Mesendoderm (in vitro differentiated cells): ENCODE measurements at regions not wholly inside any gene's neighbourhood (a gene's known extent, or its start where the extent isn't known, plus 50 kb on each side); places are given as distances from the start of the nearest gene placed in this dataset.

Experiments used
- DNase-seq: peaks from one replicate; pipeline ENCODE4 v3.0.0; 2013
- H2AK5ac ChIP-seq: 2 replicates; pipeline ENCODE4 v1.6.1; 2013; ENCODE audit warnings: low read length, inconsistent platforms
- H2BK120ac ChIP-seq: 2 replicates; pipeline ENCODE4 v1.6.1; 2013; ENCODE audit warnings: low read depth, mild to moderate bottlenecking, low read length, moderate library complexity, mixed read lengths
- H2BK15ac ChIP-seq: replicated peaks from 2 replicates; pipeline ENCODE4 v1.6.1; 2013; ENCODE audit warnings: low read depth, mild to moderate bottlenecking, moderate library complexity
- H2BK5ac ChIP-seq: 2 replicates; pipeline ENCODE4 v1.6.1; 2013; ENCODE audit warnings: low read length, inconsistent platforms
- H3K18ac ChIP-seq: 2 replicates; pipeline ENCODE4 v1.6.1; 2013; ENCODE audit warnings: mild to moderate bottlenecking, low read length, mixed read lengths
- H3K23ac ChIP-seq: one replicate; pipeline ENCODE4 v1.6.1; 2013; ENCODE audit warnings: low read length
- H3K27ac ChIP-seq: 2 replicates; pipeline ENCODE4 v1.5.1; 2013; ENCODE audit warnings: low read depth, mild to moderate bottlenecking, inconsistent platforms, low read length, moderate library complexity
- H3K27me3 ChIP-seq: 2 replicates; pipeline ENCODE4 v1.6.1; 2013; ENCODE audit warnings: low read length, control low read depth, mild to moderate bottlenecking, inconsistent platforms; ENCODE audit not compliant: insufficient read depth, poor library complexity
- H3K36me3 ChIP-seq: 2 replicates; pipeline ENCODE4 v1.6.1; 2013; ENCODE audit warnings: low read length, inconsistent platforms; ENCODE audit not compliant: control insufficient read depth, insufficient read depth
- H3K4ac ChIP-seq: one replicate; pipeline ENCODE4 v1.6.1; 2013; ENCODE audit warnings: low read depth, mild to moderate bottlenecking, low read length, moderate library complexity
- H3K4me1 ChIP-seq: 2 replicates; pipeline ENCODE4 v1.6.1; 2013; ENCODE audit warnings: low read depth, low read length, inconsistent platforms; ENCODE audit not compliant: control insufficient read depth
- H3K4me2 ChIP-seq: 2 replicates; pipeline ENCODE4 v1.6.1; 2013; ENCODE audit warnings: low read length
- H3K4me3 ChIP-seq: 2 replicates; pipeline ENCODE4 v1.5.1; 2013; ENCODE audit warnings: mild to moderate bottlenecking, low read length
- H3K56ac ChIP-seq: one replicate; pipeline ENCODE4 v1.6.1; 2013; ENCODE audit warnings: low read length
- H3K79me1 ChIP-seq: 2 replicates; pipeline ENCODE4 v1.6.1; 2013; ENCODE audit warnings: low read length, inconsistent platforms
- H3K79me2 ChIP-seq: 2 replicates; pipeline ENCODE4 v1.6.1; 2013; ENCODE audit warnings: mild to moderate bottlenecking, low read length; ENCODE audit not compliant: control insufficient read depth, insufficient read depth
- H3K9ac ChIP-seq: 2 replicates; pipeline ENCODE4 v1.6.1; 2013; ENCODE audit warnings: low read length, inconsistent platforms
- H4K5ac ChIP-seq: one replicate; pipeline ENCODE4 v1.6.1; 2013; ENCODE audit warnings: low read length
- H4K8ac ChIP-seq: one replicate; pipeline ENCODE4 v1.6.1; 2013; ENCODE audit warnings: low read depth, mild to moderate bottlenecking, control low read depth, low read length, moderate library complexity
- WGBS: extraction: QIAGEN DNeasy Blood & Tissue Kit; methylation state at CpG from one replicate; pipeline ENCODE4 v1.1.7; 2013; ENCODE audit warnings: low lambda C conversion rate, missing lambda C conversion rate; ENCODE audit not compliant: insufficient coverage; ENCODE audit errors: extremely low coverage; 5-methylcytosine and 5-hydroxymethylcytosine counted together

DNA sequence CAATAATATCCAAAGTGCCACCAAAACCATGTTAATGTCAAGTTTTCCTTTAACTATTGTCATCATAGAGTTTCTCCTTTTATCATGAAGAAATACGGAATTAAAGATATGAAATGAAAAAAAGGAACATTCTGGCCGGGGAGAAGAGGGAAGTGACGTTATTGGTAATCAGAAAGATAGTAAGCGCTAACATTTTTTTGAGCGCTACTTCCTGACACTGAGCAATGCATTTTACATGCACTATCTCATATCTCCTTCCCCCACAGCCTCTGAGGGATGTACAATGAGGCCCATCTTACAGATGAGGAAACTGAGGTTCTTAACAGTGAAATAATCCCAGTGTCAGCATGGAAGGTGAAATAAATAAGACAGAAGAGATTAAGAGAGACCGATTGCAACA, 410.9 kb downstream of the SOX9 start:
- no peak overlapping the region for H3K18ac ChIP-seq
- H4K8ac ChIP-seq: no peak overlapping the region
- WGBS: no CpG with 5 or more reads among the region's 6 CpGs
- H3K4me3 ChIP-seq: no peak overlapping the region
- H2BK5ac ChIP-seq: no peak overlapping the region
- H3K4me1 ChIP-seq: no peaks in the 10 kb centered on the region
- no peaks in the 10 kb centered on the region for H3K36me3 ChIP-seq
- no peak overlapping the region for H2BK15ac ChIP-seq
- no peaks in the 10 kb centered on the region for H3K79me2 ChIP-seq
- H3K56ac ChIP-seq: no peak overlapping the region
- DNase-seq: no peak
- H2AK5ac ChIP-seq: no peak overlapping the region
- no peak overlapping the region for H3K27ac ChIP-seq
- no peak overlapping the region for H2BK120ac ChIP-seq
- H3K4ac ChIP-seq: no peak overlapping the region
- no peak overlapping the region for H3K9ac ChIP-seq
- no peak overlapping the region for H3K23ac ChIP-seq
- no peaks in the 10 kb centered on the region for H3K79me1 ChIP-seq
- no peak overlapping the region for H4K5ac ChIP-seq
- H3K27me3 ChIP-seq: no peaks in the 10 kb centered on the region
- H3K4me2 ChIP-seq: no peak overlapping the region

DNA sequence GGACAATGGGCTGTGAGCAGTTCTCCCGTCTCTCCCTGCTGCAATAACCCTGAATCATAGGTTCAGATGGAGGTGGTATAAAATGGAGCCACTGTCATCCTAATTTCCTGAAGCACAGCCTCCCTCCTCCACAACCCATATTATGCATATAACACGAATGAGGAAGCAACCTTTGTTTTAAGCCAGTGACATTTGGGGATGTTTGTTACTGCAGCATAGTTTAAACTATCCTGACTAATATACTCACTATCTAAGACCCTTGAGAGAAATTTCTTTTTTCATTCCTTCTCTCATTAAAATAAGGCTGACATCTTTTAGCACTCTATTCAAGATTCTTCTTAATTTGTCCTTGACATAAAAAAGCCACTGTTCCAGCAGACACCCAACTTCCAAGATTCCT, 413.4 kb downstream of the SOX9 start:
- Histone ChIP-seq H2BK5ac (no peak overlapping the region), H3K9ac (no peak overlapping the region), H2AK5ac (no peak overlapping the region), H3K27me3 (no peaks in the 10 kb centered on the region), H2BK15ac (no peak overlapping the region), H3K79me1 (no peaks in the 10 kb centered on the region), H3K27ac (no peak overlapping the region), H3K18ac (no peak overlapping the region), H3K56ac (no peak overlapping the region), H4K5ac (no peak overlapping the region), H3K36me3 (no peaks in the 10 kb centered on the region), H3K23ac (no peak overlapping the region), H3K4me3 (no peak overlapping the region), H3K4me1 (no peaks in the 10 kb centered on the region), H4K8ac (no peak overlapping the region), H3K4ac (no peak overlapping the region), H3K79me2 (no peaks in the 10 kb centered on the region), H2BK120ac (no peak overlapping the region), H3K4me2 (no peak overlapping the region)
- DNase-seq: no peak
- WGBS: no CpG with 5 or more reads among the region's 2 CpGs

DNA sequence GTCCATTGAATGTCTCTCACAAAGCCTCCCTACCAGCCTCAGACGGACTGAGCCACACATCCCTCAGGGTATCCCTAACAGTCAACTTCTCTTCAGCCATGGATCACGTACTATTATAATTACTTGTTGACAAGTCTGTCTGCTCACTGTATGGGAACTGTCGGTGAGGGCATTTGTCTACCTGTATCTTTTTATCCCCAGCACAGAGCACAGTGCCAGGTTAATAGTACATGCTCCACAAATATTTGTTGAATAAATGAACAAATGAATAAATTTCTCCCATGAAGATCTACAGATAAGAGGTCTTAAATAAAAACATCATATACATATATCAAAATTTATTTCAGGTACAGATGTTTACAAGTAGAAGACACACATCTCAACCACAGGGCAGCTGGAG, 414.0 kb downstream of the SOX9 start:
- Histone ChIP-seq H3K4ac (no peak overlapping the region), H3K27ac (no peak overlapping the region), H2AK5ac (no peak overlapping the region), H3K18ac (no peak overlapping the region), H3K27me3 (no peaks in the 10 kb centered on the region), H2BK15ac (no peak overlapping the region), H3K4me1 (no peaks in the 10 kb centered on the region), H3K79me1 (no peaks in the 10 kb centered on the region), H3K56ac (no peak overlapping the region), H2BK120ac (no peak overlapping the region), H3K23ac (no peak overlapping the region), H3K79me2 (no peaks in the 10 kb centered on the region), H2BK5ac (no peak overlapping the region), H3K9ac (no peak overlapping the region), H3K36me3 (no peaks in the 10 kb centered on the region), H4K8ac (no peak overlapping the region), H3K4me3 (no peak overlapping the region), H4K5ac (no peak overlapping the region), H3K4me2 (no peak overlapping the region)
- DNase-seq: no peak
- no CpG with 5 or more reads among the region's 3 CpGs for WGBS

DNA sequence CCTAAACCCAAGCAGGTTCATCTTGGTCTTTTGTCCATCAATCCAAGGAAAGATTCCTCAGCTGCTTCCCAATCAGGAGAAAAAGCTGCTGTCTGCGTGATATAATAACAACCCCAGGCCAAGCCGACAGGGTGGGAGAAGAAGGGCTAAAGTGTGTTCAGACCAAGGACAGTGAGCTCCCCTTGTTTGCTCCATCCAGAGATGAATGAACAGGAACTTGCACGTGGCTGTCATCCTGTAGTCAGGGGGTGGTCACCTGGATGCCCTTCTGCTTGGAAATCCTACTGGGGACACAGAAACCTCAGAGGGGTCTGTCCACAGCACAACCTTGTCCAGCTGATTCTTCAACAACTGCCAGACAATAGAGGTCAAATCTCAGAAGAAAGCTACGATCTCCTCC, 414.5 kb downstream of the SOX9 start:
- H3K56ac ChIP-seq: no peak overlapping the region
- H3K27me3 ChIP-seq: no peaks in the 10 kb centered on the region
- H3K36me3 ChIP-seq: no peaks in the 10 kb centered on the region
- H2AK5ac ChIP-seq: no peak overlapping the region
- H2BK5ac ChIP-seq: no peak overlapping the region
- no peak for DNase-seq
- no peak overlapping the region for H3K4ac ChIP-seq
- no peak overlapping the region for H2BK120ac ChIP-seq
- no peak overlapping the region for H3K27ac ChIP-seq
- H3K4me2 ChIP-seq: no peak overlapping the region
- H4K5ac ChIP-seq: no peak overlapping the region
- H3K18ac ChIP-seq: no peak overlapping the region
- H4K8ac ChIP-seq: no peak overlapping the region
- no peak overlapping the region for H3K4me3 ChIP-seq
- H2BK15ac ChIP-seq: no peak overlapping the region
- peaks cover 2% of the 10 kb centered on the region for H3K4me1 ChIP-seq
- WGBS: no CpG with 5 or more reads among the region's 4 CpGs
- no peak overlapping the region for H3K9ac ChIP-seq
- no peak overlapping the region for H3K23ac ChIP-seq
- H3K79me2 ChIP-seq: no peaks in the 10 kb centered on the region
- H3K79me1 ChIP-seq: no peaks in the 10 kb centered on the region

DNA sequence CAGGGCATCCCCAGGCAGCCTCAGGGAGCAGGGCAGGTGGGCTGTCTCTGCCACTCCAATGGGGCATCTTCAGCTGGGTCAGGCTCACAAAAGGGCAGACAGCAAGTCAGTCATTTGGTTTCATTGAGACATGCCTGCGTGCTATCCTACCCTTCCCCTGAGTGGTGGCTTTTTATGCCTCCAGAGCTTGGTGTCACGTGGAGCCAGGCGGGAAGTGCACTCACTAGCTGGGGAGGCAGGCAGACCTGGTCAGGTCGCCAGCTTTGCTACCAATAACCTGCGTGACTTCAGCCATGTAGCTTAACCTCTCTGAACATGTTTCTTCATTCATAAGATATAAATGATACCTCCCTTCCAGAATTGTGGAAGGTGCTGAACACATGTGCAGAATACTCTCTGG, 415.0 kb downstream of the SOX9 start:
- WGBS: no CpG with 5 or more reads among the region's 5 CpGs
- H3K36me3 ChIP-seq: no peaks in the 10 kb centered on the region
- H2BK5ac ChIP-seq: no peak overlapping the region

DNA sequence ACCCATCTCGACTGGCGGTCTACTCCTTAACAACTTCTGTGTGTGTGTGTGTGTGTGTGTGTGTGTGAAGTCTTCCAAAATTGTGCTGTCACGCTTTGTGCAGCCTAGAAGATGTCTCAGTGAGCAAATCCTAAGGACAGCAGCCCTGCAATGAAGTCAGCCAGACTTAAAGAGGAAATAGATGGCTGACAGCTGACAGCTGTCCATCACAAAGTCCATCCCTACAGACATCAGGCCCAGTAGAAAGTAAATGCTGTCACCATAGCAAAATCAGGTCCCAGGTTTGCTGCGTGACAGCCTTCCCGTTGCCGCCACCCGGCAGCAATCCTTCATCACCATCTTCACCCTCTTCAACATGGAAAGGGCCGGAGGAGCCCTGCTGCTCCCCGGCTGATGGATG, 416.0 kb downstream of the SOX9 start:
- no peak overlapping the region for H3K4me3 ChIP-seq
- no peak overlapping the region for H3K9ac ChIP-seq
- H3K4me2 ChIP-seq: no peak overlapping the region
- H2BK120ac ChIP-seq: no peak overlapping the region
- no peak overlapping the region for H3K4ac ChIP-seq
- H3K27me3 ChIP-seq: no peaks in the 10 kb centered on the region
- no peak overlapping the region for H2AK5ac ChIP-seq
- no CpG with 5 or more reads among the region's 9 CpGs for WGBS
- no peaks in the 10 kb centered on the region for H3K79me2 ChIP-seq
- H3K18ac ChIP-seq: no peak overlapping the region
- no peak for DNase-seq
- H3K4me1 ChIP-seq: peaks cover 2% of the 10 kb centered on the region
- no peak overlapping the region for H3K27ac ChIP-seq
- H4K5ac ChIP-seq: no peak overlapping the region
- H3K36me3 ChIP-seq: no peaks in the 10 kb centered on the region
- H3K23ac ChIP-seq: no peak overlapping the region
- no peak overlapping the region for H4K8ac ChIP-seq
- no peak overlapping the region for H2BK15ac ChIP-seq
- H2BK5ac ChIP-seq: no peak overlapping the region
- no peaks in the 10 kb centered on the region for H3K79me1 ChIP-seq
- H3K56ac ChIP-seq: no peak overlapping the region

More for the DNA sequence above, 415.0 kb downstream of the SOX9 start:
- Histone ChIP-seq H3K27ac (no peak overlapping the region), H3K56ac (no peak overlapping the region), H2AK5ac (no peak overlapping the region), H3K4ac (no peak overlapping the region), H3K4me2 (no peak overlapping the region), H2BK15ac (no peak overlapping the region), H4K8ac (no peak overlapping the region), H3K23ac (no peak overlapping the region), H2BK120ac (no peak overlapping the region), H3K27me3 (no peaks in the 10 kb centered on the region), H3K18ac (no peak overlapping the region), H3K79me2 (no peaks in the 10 kb centered on the region), H3K4me1 (peaks cover 2% of the 10 kb centered on the region), H4K5ac (no peak overlapping the region), H3K9ac (no peak overlapping the region), H3K79me1 (no peaks in the 10 kb centered on the region), H3K4me3 (no peak overlapping the region)
- DNase-seq: no peak
